ENCODE measurements at regions not wholly inside any gene's neighbourhood (a gene's known extent, or its start where the extent isn't known, plus 50 kb on each side); places are given as distances from the start of the nearest gene placed in this dataset.

DNA sequence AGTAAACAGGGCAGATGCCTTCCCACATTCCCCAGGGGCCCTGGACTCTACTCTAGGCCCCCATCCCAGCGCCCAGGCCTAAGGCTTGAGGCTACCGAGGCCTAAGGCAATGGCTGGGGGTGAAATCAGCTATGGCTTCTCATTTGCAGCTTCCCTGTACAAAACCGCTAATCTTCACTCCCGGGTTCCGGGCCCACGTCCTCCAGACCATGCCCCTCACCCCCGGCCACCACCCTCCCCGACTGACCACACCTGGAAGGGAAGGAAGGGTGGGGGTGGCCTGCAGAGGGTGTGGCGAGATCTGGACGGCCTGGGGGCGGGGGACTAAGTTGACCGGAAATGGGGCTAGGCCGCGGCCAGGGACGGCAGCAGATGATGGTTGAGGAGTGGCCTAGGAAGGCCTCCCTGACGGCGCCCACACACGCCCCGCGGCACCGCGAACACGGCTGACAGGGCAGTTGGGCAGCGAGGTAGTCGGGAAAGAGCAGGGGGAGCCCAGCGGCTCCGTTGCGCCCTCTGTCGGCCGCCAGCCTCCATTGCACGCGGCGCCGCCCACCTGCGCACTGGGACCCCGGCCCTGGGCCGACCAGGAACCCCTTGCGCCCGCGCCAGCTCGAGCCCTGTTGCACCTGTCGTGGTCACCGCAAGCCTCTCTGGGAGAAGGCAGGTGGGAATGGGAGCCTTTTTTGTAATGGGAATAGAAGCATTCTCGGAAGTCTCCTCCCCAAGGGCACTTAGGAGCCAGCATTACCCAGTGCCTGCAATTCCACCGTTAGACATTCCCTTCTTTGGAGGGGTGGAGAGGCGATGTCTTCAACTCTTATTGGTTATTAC, 95.9 kb upstream of the CALM2 start:
- Mint-ChIP-seq H3K27me3 (ENCODE audit: insufficient read depth) (no peaks in the 10 kb centered on the region; the same call in 1 of the 2 replicates), H3K4me1 (ENCODE audit: low read depth) (peaks cover 52% of the 10 kb centered on the region), H3K4me3 (peak overlapping the region; percentile 60), H3K9me3 (no peaks in the 10 kb centered on the region), H3K36me3 (ENCODE audit: low read depth) (peaks cover 6% of the 10 kb centered on the region), H3K27ac (peak overlapping the region; percentile 95)
- peak; percentile 57 for DNase-seq
- TF ChIP-seq, protein P1, sequence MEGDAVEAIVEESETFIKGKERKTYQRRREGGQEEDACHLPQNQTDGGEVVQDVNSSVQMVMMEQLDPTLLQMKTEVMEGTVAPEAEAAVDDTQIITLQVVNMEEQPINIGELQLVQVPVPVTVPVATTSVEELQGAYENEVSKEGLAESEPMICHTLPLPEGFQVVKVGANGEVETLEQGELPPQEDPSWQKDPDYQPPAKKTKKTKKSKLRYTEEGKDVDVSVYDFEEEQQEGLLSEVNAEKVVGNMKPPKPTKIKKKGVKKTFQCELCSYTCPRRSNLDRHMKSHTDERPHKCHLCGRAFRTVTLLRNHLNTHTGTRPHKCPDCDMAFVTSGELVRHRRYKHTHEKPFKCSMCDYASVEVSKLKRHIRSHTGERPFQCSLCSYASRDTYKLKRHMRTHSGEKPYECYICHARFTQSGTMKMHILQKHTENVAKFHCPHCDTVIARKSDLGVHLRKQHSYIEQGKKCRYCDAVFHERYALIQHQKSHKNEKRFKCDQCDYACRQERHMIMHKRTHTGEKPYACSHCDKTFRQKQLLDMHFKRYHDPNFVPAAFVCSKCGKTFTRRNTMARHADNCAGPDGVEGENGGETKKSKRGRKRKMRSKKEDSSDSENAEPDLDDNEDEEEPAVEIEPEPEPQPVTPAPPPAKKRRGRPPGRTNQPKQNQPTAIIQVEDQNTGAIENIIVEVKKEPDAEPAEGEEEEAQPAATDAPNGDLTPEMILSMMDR (IDR thresholded peaks at IDR 0.05): peak; percentile 100

DNA sequence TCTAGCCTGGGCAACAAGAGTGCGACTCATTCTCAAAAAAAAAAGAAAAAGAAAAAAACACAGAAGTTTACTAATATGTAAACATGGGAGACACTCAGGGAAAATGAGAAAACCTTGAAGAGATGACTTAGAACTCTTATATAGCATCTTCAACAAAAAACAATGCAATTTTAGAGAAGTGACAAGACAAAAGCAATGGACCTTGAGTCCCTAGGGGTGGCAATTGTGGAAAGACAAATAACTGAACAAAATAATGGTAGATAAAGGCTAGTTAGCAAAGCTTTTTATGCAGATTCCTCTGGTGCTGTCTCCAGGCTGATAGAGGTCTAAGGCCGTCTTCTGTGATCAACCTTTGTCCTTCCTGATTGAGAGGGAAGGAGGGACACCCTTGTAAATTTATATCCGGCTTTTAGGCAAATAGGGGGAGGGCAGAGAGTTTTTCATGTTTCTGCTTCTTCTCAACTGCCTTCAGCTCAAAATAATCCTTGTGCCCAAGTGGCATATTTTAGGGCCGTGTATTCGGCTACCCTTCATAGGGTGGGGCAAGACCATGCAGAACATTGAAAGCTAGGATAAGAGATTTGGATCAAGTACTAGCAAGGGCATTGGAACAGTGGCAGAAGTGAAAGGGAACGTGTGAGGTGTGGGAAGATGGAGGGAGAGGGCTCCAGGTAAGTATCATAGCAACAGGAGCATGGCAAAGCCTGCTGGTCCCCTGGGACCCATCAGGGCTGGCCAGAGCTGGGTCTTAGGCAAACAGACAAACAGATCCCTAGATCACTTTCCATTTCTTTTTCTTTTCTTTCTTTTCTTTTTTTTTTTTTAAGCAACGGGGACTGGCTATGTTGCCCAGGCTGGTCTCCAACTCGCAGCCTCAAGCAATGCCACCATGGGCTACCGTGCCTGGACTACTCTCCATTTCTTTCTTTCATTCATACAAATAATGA, 95.0 kb upstream of the CALM2 start:
- TF ChIP-seq, protein P1 (IDR thresholded peaks at IDR 0.05): no peak
- Mint-ChIP-seq H3K4me3 (no peak overlapping the region), H3K27ac (peak overlapping the region; percentile 95), H3K27me3 (ENCODE audit: insufficient read depth) (no peaks in the 10 kb centered on the region; the same call in 1 of the 2 replicates), H3K9me3 (no peaks in the 10 kb centered on the region), H3K36me3 (ENCODE audit: low read depth) (peaks cover 6% of the 10 kb centered on the region), H3K4me1 (ENCODE audit: low read depth) (peaks cover 52% of the 10 kb centered on the region)
- DNase-seq: no peak

DNA sequence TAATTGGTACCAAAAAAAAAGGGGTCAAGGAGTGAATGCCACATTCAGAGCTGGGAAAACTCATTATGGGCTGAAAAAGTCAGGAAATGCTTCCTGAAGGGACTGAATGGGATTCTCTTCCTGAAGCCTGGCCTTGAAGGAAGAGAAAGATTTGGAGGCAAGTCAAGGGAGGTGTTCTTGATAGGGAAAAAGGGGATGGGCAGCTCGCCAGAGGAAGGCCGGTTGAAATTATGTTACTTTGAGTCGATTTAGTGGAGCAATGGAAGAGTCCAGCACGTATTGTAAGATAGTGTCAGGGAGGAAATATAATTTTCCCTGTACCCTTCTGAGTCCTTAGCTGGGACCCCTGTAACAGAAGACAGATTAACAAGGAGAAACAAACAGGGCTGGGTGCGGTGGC, 94.1 kb upstream of the CALM2 start:
- Mint-ChIP-seq H3K27ac (peak overlapping the region; percentile 95), H3K4me1 (ENCODE audit: low read depth) (peaks cover 60% of the 10 kb centered on the region), H3K9me3 (no peaks in the 10 kb centered on the region), H3K36me3 (ENCODE audit: low read depth) (peaks cover 6% of the 10 kb centered on the region), H3K27me3 (ENCODE audit: insufficient read depth) (no peaks in the 10 kb centered on the region; the same call in 1 of the 2 replicates), H3K4me3 (no peak overlapping the region)
- DNase-seq: no peak
- TF ChIP-seq, protein P1 (IDR thresholded peaks at IDR 0.05): no peak

DNA sequence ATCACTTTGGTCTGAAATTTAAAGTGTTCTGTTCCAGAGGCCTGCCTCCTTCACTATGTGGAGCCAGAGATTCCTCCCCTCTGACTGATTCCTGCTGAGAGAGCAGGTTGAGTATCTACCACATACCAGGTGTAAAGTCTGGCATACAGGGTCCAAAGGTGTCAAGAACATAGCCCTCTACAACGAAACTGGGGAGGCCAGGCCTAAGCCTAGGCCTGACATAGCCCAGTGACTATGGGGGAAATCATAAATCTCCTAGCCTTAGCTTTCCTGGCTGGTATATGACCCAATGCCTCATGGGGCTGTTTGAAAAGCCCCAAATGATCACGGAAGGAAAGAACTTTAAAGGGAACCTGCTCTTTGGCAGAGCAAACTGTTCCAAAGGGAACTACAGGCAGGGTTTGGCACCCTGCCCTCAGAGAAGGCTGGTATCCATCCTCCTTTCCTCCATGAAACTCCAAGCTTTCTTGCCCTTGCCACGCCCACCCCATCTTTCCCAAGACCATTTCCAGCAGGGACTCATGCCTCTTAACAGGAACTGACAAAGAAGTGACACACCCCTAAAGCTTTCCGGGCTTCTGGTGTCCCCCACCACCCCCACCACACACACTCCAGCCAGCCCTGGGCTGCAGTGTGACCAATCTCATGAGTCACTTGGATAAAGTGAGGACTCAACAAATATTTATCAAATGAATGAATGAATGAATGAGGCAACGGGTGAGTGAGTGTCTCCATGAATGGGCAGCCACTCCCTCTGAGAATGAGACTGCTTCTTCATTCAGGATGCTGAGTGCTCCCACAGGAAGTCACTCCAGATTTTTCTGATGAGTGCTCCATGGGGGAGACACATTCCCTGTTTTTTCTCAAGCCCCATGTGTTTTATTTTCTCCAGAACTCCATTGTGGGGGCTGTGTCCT, 93.3 kb upstream of the CALM2 start:
- DNase-seq: peak; percentile 99
- no peaks in the 10 kb centered on the region; the same call in 1 of the 2 replicates for H3K27me3 Mint-ChIP-seq (ENCODE audit: insufficient read depth)
- H3K4me3 Mint-ChIP-seq: no peak overlapping the region; the same call in 1 of the 2 replicates
- peaks cover 6% of the 10 kb centered on the region for H3K36me3 Mint-ChIP-seq (ENCODE audit: low read depth)
- H3K27ac Mint-ChIP-seq: peak overlapping the region; percentile 95
- H3K9me3 Mint-ChIP-seq: no peaks in the 10 kb centered on the region
- TF ChIP-seq, protein P1 (IDR thresholded peaks at IDR 0.05): no peak
- peaks cover 53% of the 10 kb centered on the region for H3K4me1 Mint-ChIP-seq (ENCODE audit: low read depth)

DNA sequence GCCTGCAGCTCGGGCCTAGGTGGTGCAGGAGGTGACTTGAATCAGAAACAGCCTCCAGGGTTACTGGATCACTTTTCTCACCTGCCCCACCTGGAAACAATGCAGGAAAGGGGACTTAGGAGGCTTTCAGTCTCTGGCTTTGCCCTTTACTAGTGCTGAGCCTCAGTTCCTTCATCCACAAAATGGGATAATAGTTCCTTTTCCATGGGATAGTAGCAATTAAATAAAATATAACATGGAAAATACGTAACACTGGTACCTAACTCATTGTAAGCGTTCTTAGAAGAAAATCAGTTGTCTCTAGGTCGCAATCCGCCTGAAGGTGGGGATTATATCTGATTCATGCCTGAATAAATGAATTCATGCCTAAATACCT, 91.4 kb upstream of the CALM2 start:
- Mint-ChIP-seq H3K4me1 (ENCODE audit: low read depth) (peaks cover 38% of the 10 kb centered on the region), H3K27ac (no peak overlapping the region), H3K4me3 (no peak overlapping the region), H3K27me3 (ENCODE audit: insufficient read depth) (no peaks in the 10 kb centered on the region; the same call in 1 of the 2 replicates), H3K36me3 (ENCODE audit: low read depth) (peaks cover 6% of the 10 kb centered on the region), H3K9me3 (no peaks in the 10 kb centered on the region)
- DNase-seq: no peak
- TF ChIP-seq, protein P1 (IDR thresholded peaks at IDR 0.05): no peak
